Left ventricle myocardium inferior (tissue), 1 donor: ENCODE measurements at regions not wholly inside any gene's neighbourhood (a gene's known extent, or its start where the extent isn't known, plus 50 kb on each side); places are given as distances from the start of the nearest gene placed in this dataset.

Experiments used
- DNase-seq: peaks from one replicate; pipeline ENCODE4 v3.0.0-alpha.2; 2020
- H3K27ac ChIP-seq: fragments of 200-600 bp; replicated peaks from 2 replicates; pipeline ENCODE4 v1.8.0; 2021
- H3K27me3 ChIP-seq: fragments of 200-600 bp; 2 replicates; pipeline ENCODE4 v1.8.0; 2021; ENCODE audit warnings: low read depth
- H3K36me3 ChIP-seq: fragments of 200-600 bp; 2 replicates; pipeline ENCODE4 v1.8.0; 2021
- H3K4me1 ChIP-seq: fragments of 200-600 bp; 2 replicates; pipeline ENCODE4 v1.8.0; 2021
- H3K4me3 ChIP-seq: fragments of 200-600 bp; 2 replicates; pipeline ENCODE4 v1.8.0; 2021; ENCODE audit warnings: mild to moderate bottlenecking, moderate library complexity
- H3K9me3 ChIP-seq: fragments of 200-600 bp; replicated peaks from 2 replicates; pipeline ENCODE4 v1.8.0; 2021
- intact Hi-C: fragments of 100-400 bp; cut with micrococcal nuclease; formaldehyde crosslinking; loops from one replicate; pipeline ENCODE4 v1.11.0; 2022
- TF ChIP-seq, protein P1 (sequence below): fragments of 200-600 bp; IDR thresholded peaks from 2 replicates; pipeline ENCODE4 v1.8.0; 2021; ENCODE audit warnings: antibody characterized with exemption, mild to moderate bottlenecking, borderline replicate concordance
- donor health status: DM: no; HTN: yes; CAD: no; lungs with severe emphysema.

DNA sequence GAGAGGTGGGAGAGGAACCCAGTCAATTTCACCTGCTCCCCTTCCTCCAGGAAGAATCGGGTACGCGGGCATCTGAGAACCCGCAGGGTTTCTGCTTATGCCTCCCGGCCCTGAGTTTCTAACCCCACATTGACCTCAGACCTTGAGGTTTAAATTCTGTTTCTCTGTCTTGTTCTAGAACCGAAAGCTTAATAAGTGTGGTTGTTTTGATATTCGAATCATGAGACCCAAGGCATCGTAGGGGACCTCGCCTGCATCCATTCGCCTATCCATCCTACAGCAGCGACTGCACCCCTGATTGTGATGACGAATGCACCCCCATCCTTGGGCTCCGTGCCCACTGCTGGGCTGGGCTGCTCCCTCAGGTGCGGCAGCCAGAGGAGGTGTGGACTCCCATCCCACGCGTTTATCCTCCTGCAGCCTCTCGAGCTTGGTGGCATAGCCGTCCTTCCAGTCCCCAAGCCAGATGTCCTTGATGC, 80.8 kb upstream of the IER5L start:
- intact Hi-C loops: no loop called here
- Histone ChIP-seq H3K4me1 (peaks cover 28% of the 10 kb centered on the region), H3K4me3 (peak overlapping the region; percentile 54), H3K36me3 (no peaks in the 10 kb centered on the region), H3K27ac (no peak overlapping the region), H3K9me3 (no peaks in the 10 kb centered on the region), H3K27me3 (peaks cover 25% of the 10 kb centered on the region)
- DNase-seq: no peak
- TF ChIP-seq, protein P1, sequence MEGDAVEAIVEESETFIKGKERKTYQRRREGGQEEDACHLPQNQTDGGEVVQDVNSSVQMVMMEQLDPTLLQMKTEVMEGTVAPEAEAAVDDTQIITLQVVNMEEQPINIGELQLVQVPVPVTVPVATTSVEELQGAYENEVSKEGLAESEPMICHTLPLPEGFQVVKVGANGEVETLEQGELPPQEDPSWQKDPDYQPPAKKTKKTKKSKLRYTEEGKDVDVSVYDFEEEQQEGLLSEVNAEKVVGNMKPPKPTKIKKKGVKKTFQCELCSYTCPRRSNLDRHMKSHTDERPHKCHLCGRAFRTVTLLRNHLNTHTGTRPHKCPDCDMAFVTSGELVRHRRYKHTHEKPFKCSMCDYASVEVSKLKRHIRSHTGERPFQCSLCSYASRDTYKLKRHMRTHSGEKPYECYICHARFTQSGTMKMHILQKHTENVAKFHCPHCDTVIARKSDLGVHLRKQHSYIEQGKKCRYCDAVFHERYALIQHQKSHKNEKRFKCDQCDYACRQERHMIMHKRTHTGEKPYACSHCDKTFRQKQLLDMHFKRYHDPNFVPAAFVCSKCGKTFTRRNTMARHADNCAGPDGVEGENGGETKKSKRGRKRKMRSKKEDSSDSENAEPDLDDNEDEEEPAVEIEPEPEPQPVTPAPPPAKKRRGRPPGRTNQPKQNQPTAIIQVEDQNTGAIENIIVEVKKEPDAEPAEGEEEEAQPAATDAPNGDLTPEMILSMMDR: no peak

DNA sequence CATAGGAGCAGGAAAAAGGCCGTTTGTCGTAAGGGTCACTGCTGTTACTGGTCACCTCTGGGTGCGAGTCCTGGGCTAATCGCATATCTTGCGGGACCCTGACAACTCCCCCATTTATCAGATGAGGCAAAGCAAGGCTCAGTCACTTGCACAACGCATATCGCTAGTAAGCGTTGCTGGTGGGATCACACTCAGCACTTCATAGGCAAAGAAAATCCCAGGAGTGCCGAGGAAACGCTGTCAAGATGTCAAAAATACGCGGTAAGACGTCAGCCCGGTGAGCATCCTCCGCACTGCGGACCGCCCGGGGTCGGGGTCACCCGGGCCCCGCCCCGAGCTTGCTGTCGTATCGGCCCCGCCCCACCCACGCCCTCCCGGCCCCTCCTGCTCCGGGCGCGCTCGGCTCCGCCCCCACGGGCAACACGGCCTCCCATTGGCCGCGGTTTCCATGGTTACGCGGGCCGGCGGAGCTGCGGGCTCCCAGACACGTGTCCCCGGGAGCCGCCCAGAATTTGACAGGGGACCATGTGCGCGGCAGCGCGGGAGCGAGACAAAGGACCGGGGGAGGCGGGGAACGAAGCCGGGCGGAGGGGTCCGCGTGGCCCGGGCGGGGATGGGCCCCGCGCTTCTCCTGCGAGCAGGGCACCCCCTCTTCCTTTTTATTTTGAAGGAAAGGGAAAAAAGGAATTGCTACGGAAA, 80.2 kb upstream of the IER5L start:
- H3K27me3 ChIP-seq: peaks cover 25% of the 10 kb centered on the region
- no peaks in the 10 kb centered on the region for H3K36me3 ChIP-seq
- H3K4me1 ChIP-seq: peaks cover 34% of the 10 kb centered on the region
- H3K9me3 ChIP-seq: no peaks in the 10 kb centered on the region
- intact Hi-C loops: no loop called here
- peak; percentile 92 for DNase-seq
- peak overlapping the region; percentile 54 for H3K4me3 ChIP-seq
- H3K27ac ChIP-seq: peak overlapping the region; percentile 27
- TF ChIP-seq, protein P1: no peak

DNA sequence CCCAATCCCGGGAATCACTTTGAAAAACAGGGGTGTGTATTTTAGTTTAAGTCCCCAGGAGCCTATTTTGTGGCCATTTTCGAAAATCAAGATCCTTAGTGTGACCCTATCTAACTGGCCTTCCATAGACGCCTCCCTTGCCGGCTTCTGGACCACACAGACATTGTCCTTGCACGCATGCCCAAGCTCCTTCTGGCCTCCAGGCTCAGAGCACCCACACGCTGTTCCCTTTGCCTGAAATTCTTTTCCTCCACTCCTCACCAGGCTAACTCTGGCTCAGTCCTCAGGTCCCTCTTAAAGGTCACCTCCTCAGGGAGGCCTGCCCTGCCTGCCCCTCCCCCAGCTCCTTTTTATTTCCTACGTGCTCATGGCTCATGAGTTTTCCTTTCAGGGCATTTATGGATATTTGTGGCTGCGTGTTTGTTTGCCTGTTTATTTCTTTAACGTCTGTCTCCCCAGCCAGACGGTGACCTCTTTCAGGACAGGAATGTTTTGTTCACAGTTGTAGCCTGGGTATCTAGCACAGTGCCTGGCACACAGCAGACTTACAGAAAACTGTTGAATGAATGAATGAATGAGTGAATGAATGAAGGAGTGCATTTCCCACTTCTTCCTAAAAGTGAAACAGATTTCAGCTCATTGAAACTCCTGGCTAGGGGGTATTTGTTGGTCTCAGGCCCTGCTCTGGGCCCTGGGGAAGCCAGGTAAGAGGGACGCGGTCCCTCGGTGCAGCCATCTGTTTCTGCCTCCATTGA, 79.1 kb upstream of the IER5L start:
- intact Hi-C loops: no loop called here

DNA sequence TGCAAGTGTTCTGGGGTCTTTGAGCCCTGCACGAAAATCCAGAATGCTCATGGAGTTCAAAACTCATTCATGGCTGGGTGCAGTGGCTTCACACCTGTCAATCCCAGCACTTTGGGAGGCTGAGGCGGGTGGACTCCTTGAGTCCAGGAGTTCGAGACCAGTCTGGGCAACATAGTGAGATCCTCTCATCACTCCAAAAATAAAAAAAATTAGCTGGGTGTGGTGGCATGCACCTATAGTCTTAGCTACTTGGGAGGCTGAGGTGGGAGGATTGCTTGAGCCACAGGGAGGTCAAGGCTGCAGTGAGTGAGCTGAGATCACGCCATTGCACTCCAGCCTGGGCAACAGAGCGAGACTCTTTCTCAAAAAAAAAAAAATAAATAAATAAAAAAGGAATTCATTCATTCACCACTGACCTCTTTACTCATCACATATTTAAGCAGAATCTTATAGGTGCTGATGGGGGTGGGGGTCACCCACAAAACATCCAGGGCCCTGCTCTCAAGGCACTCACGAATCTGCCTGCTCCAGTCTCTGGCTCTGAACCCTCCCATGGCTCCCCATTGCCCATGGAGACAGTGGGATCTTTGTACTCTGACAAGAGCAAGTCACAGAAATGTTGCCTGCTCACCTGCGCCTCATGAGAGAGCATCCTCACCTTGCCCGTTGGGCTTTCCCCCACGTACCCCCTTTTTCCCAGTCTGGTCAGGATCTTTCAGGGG, 76.7 kb upstream of the IER5L start:
- intact Hi-C loops: no loop called here
- peak overlapping the region; percentile 91 for H3K27ac ChIP-seq
- H3K4me3 ChIP-seq: no peak overlapping the region
- no peaks in the 10 kb centered on the region for H3K9me3 ChIP-seq
- H3K4me1 ChIP-seq: peaks cover 39% of the 10 kb centered on the region
- H3K36me3 ChIP-seq: no peaks in the 10 kb centered on the region
- TF ChIP-seq, protein P1: no peak
- H3K27me3 ChIP-seq: peaks cover 18% of the 10 kb centered on the region
- DNase-seq: no peak

More for the DNA sequence above, 79.1 kb upstream of the IER5L start:
- peaks cover 39% of the 10 kb centered on the region for H3K4me1 ChIP-seq
- H3K4me3 ChIP-seq: no peak overlapping the region
- no peaks in the 10 kb centered on the region for H3K36me3 ChIP-seq
- H3K9me3 ChIP-seq: no peaks in the 10 kb centered on the region
- peaks cover 25% of the 10 kb centered on the region for H3K27me3 ChIP-seq
- DNase-seq: no peak
- TF ChIP-seq, protein P1: no peak
- H3K27ac ChIP-seq: no peak overlapping the region

DNA sequence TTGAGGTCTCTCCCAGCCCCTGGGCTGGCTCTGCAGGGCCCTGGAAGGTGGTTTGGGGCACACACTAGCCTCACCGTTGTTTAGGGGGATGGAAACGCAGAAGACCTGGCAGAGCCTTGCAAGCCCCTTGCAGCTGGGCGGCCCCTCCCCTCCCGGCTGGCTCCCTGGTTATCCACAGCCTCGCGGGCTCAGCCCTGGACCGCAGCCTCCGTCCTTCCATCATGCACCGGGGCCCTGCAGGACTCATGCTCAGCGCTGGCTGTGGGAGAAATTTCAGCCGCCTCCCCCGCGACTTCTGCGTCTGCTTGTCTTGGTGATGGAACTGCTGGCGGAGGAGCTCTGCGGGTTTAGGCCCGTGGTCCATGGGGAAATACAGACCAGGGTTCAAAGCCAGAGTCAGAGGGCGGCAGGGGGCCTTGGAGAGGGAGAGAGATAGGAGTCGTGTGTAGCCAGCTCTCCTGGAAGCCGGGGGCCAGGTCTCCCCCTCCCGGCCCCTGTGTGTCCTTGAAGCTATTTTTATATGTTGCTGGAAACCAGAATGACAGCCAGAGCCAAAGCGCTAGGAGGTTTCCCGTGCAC, 75.8 kb upstream of the IER5L start:
- intact Hi-C loops: no loop called here

More for the DNA sequence above, 75.8 kb upstream of the IER5L start:
- peak; percentile 75 for DNase-seq
- TF ChIP-seq, protein P1: no peak
- H3K27ac ChIP-seq: peak overlapping the region; percentile 91
- no peaks in the 10 kb centered on the region for H3K9me3 ChIP-seq
- H3K27me3 ChIP-seq: peaks cover 9% of the 10 kb centered on the region
- H3K4me1 ChIP-seq: peaks cover 34% of the 10 kb centered on the region
- peak overlapping the region; percentile 51 for H3K4me3 ChIP-seq
- no peaks in the 10 kb centered on the region for H3K36me3 ChIP-seq
